K562 (cell line): ENCODE measurements at regions not wholly inside any gene's neighbourhood (a gene's known extent, or its start where the extent isn't known, plus 50 kb on each side); places are given as distances from the start of the nearest gene placed in this dataset.

Source experiments
- ATAC-seq: fragments of 200-7000 bp; cut with Tn5 transposase; 3 replicates; pipeline ENCODE4 v1.9.1; 2020; ENCODE audit warnings: moderate library complexity
- BruUV-seq: library from RNA; stranded (reverse); fragments of 400-500 nt; replicated peaks from 2 replicates; lab custom pipeline; 2021; lab: Mats Ljungman, UMichigan
- CTCF ChIA-PET: fragments of 300-600 bp; formaldehyde crosslinking; extraction: SDS; loops from one replicate; lab custom pipeline; 2021; ENCODE audit warnings: low intra/inter-chr PET ratio; lab: Yijun Ruan, JAX
- POLR2A ChIA-PET: fragments of 300-600, 350-650 bp; sonication (Branson Sonifier 250); formaldehyde crosslinking; extraction: SDS; loops from one replicate; lab custom pipeline; 2021; ENCODE audit warnings: antibody characterized with exemption, inconsistent platforms; lab: Yijun Ruan, JAX
- DNase-seq, 4 experiments: peaks; one replicate each; pipeline versions ENCODE4 v3.0.0 to v3.0.0-alpha.2; 2011 to 2018; ENCODE audit warnings: low spot score in 3 of 4, mixed read lengths in 3 of 4; ENCODE audit errors: extremely low read depth in 1 of 4
- FAIRE-seq: peaks from 2 replicates; lab custom pipeline; 2011; peaks lifted over from hg19 to GRCh38; lab: Jason Lieb, UNC
- H2AFZ ChIP-seq: 2 replicates; pipeline ENCODE4 v1.6.0; 2011; ENCODE audit warnings: low read depth, low read length, control low read depth, inconsistent platforms
- H3K27ac ChIP-seq: fragments of 200-600 bp; 3 replicates; pipeline ENCODE4 v1.8.0; 2011; ENCODE audit warnings: low read depth, mild to moderate bottlenecking, control low read depth, inconsistent platforms, low read length, moderate library complexity, mixed read lengths; ENCODE audit errors: extremely low read depth
- H3K27me3 ChIP-seq, 2 experiments: fragments of 300-600 bp in 1 of 2; 2 replicates in 1 of 2; 3 replicates in 1 of 2; pipeline versions ENCODE4 v1.6.0 to v1.8.0; 2011; ENCODE audit warnings: inconsistent platforms in 2 of 2, low read length in 2 of 2, mild to moderate bottlenecking in 1 of 2, mixed read lengths in 1 of 2, moderate library complexity in 1 of 2; ENCODE audit not compliant: control insufficient read depth in 2 of 2, insufficient read depth in 2 of 2
- H3K36me3 ChIP-seq: fragments of 300-600 bp; 3 replicates; pipeline ENCODE4 v1.8.0; 2011; ENCODE audit warnings: mild to moderate bottlenecking, low read length, inconsistent platforms; ENCODE audit not compliant: control insufficient read depth, insufficient read depth
- H3K4me1 ChIP-seq, 2 experiments: fragments of 200-600 bp in 1 of 2; replicated peaks in 1 of 2; 2 replicates in 1 of 2; 3 replicates in 1 of 2; pipeline versions ENCODE4 v1.5.1 to v1.8.0; 2011; ENCODE audit warnings: inconsistent platforms in 2 of 2, low read length in 2 of 2, mild to moderate bottlenecking in 1 of 2, mixed read lengths in 1 of 2, moderate library complexity in 1 of 2; ENCODE audit not compliant: control insufficient read depth in 2 of 2, insufficient read depth in 2 of 2
- H3K4me2 ChIP-seq: 2 replicates; pipeline ENCODE4 v1.6.1; 2011; ENCODE audit warnings: low read length, control low read depth, inconsistent platforms, mixed read lengths; ENCODE audit not compliant: insufficient read depth
- H3K4me3 ChIP-seq: fragments of 200-600 bp; sonication (generic), shearing (Covaris generic); 2 replicates; pipeline ENCODE4 v1.5.1; 2016; ENCODE audit warnings: control low read depth, inconsistent platforms
- H3K79me2 ChIP-seq: fragments of 200-600 bp; 3 replicates; pipeline ENCODE4 v1.8.0; 2011; ENCODE audit warnings: low read length, inconsistent platforms; ENCODE audit not compliant: control insufficient read depth, insufficient read depth
- H3K9ac ChIP-seq, 2 experiments: 2 replicates each; pipeline versions ENCODE4 v1.6.0 to v1.6.1; 2011; ENCODE audit warnings: low read depth in 2 of 2, low read length in 2 of 2, control low read depth in 1 of 2, inconsistent platforms in 1 of 2, mild to moderate bottlenecking in 1 of 2, mixed read lengths in 1 of 2; ENCODE audit not compliant: insufficient read depth in 1 of 2
- H3K9me1 ChIP-seq: one replicate; pipeline ENCODE4 v1.6.0; 2011; ENCODE audit warnings: inconsistent platforms, mild to moderate bottlenecking, low read length, moderate library complexity; ENCODE audit not compliant: control insufficient read depth, insufficient read depth
- H3K9me3 ChIP-seq: replicated peaks from 2 replicates; pipeline ENCODE4 v1.5.1; 2011; ENCODE audit warnings: low read depth, low read length, inconsistent platforms; ENCODE audit not compliant: control insufficient read depth, insufficient read depth
- H4K20me1 ChIP-seq: replicated peaks from 2 replicates; pipeline ENCODE4 v1.6.1; 2011; ENCODE audit warnings: low read length, inconsistent platforms, mixed read lengths; ENCODE audit not compliant: control insufficient read depth, insufficient read depth
- BRD9 ChIP-seq: fragments of 450-650 bp; IDR thresholded peaks from 2 replicates; pipeline ENCODE4 v1.6.1; 2018; ENCODE audit warnings: low read depth; ENCODE audit not compliant: partially characterized antibody
- CCAR2 ChIP-seq: fragments of 200-400 bp; formaldehyde crosslinking; IDR thresholded peaks from 2 replicates; pipeline ENCODE4 v1.6.1; 2017; ENCODE audit warnings: mild to moderate bottlenecking, low read depth, low read length
- NFATC3 ChIP-seq: fragments of 450-650 bp; IDR thresholded peaks from 2 replicates; pipeline ENCODE4 v1.6.1; 2017; ENCODE audit warnings: mild to moderate bottlenecking
- NFXL1 ChIP-seq: fragments of 450-650 bp; formaldehyde crosslinking; IDR thresholded peaks from 2 replicates; pipeline ENCODE4 v1.4.0; 2021; ENCODE audit warnings: mild to moderate bottlenecking
- ZNF165 ChIP-seq: fragments of 250-450 bp; sonication (Bioruptor Pico); IDR thresholded peaks from 2 replicates; pipeline ENCODE4 v1.4.0; 2020; ENCODE audit warnings: borderline replicate concordance
- ZNF584 ChIP-seq: fragments of 200-800 bp; sonication (Bioruptor generic); IDR thresholded peaks from 2 replicates; pipeline ENCODE4 v1.6.1; 2016; ENCODE audit warnings: low read depth, mild to moderate bottlenecking, missing genetic modification characterization, missing compliant biosample characterization
- ZNF830 ChIP-seq: fragments of 250-450 bp; sonication (Bioruptor Pico); IDR thresholded peaks from 2 replicates; pipeline ENCODE4 v1.5.0; 2021; ENCODE audit warnings: mild to moderate bottlenecking
- WGBS: fragments of 100-300 bp; shearing (Covaris generic); methylation state at CpG from one replicate; pipeline ENCODE4 v1.1.6; 2016; ENCODE audit warnings: low coverage, mixed read lengths; ENCODE audit not compliant: insufficient coverage; ENCODE audit errors: missing lambda C conversion rate; 5-methylcytosine and 5-hydroxymethylcytosine counted together
- in situ Hi-C: fragments of 300-500 bp; cut with MboI; formaldehyde crosslinking; loops from 4 replicates; pipeline ENCODE4 v1.15.0; 2018; ENCODE audit warnings: inconsistent platforms, mixed read lengths
- intact Hi-C: fragments of 100-400 bp; cut with micrococcal nuclease; formaldehyde crosslinking; loops from 2 replicates; pipeline ENCODE4 v1.14.2; 2022
- TF ChIP-seq, protein P1 (sequence below), 2 experiments: fragments of 150-350 bp in 1 of 2; IDR thresholded peaks; 2 replicates each; pipeline ENCODE4 v1.6.1; 2012 to 2016; ENCODE audit warnings: low read depth in 2 of 2, low read length in 2 of 2, mild to moderate bottlenecking in 1 of 2, moderate library complexity in 1 of 2
- TF ChIP-seq, protein P2 (sequence below): fragments of 250-450 bp; sonication (Bioruptor Pico); IDR thresholded peaks from 2 replicates; pipeline ENCODE4 v1.5.0; 2021
- TF ChIP-seq, protein P3 (sequence below): fragments of 250-450 bp; sonication (Bioruptor Pico); IDR thresholded peaks from 2 replicates; pipeline ENCODE4 v1.8.0; 2022; ENCODE audit warnings: moderate library complexity, mild to moderate bottlenecking, inconsistent platforms
- TF ChIP-seq, protein P4 (sequence below): fragments of 250-450 bp; sonication (Bioruptor Pico); IDR thresholded peaks from 2 replicates; pipeline ENCODE4 v1.8.0; 2021; ENCODE audit warnings: mild to moderate bottlenecking, moderate library complexity

DNA sequence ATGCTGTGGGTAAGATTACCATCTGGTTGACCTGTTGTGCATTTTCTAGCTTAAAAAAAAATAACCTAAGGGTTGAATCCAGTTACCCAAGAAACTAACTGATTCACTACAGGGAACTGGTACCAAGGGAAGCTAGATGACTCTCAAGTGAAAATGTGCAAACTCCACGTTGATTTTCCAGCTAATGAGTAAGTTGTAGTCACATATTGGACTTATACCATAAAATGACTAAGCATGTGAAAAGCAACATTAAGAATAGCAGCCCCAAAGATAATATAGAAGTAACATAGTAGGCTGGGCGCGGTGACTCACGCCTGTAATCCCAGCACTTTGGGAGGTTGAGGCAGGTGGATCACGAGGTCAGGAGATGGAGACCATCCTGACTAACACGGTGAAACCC, 270.9 kb downstream of the SPRY1 start (continued):
- no peak for TF ChIP-seq NFATC3
- no peak for TF ChIP-seq ZNF830
- no peak for TF ChIP-seq ZNF584 (CRISPR knock-in tag)

DNA sequence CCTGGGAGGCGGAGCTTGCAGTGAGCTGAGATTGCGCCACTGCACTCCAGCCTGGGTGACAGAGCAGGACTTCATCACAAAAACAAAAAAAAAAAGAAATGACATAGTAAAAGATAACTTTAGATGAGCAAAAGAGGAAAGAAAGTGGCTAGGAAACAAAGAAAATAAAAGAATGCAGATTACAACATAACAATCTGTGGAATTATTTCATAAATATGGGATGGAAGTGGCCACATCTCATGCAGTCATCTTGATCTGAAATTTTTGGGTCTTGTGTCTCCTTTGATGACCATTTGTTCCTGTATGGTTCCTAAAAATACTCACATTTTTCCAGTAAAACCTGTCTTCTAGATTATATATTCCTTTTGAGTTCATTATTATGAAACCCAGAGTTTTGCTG, 271.4 kb downstream of the SPRY1 start:
- no peaks in the 10 kb centered on the region for H3K9me3 ChIP-seq
- H2AFZ ChIP-seq, result no peak overlapping the region
- no TSS peak for BruUV-seq
- H3K4me2 ChIP-seq, result no peak overlapping the region
- no peaks in the 10 kb centered on the region for H3K36me3 ChIP-seq
- no peaks in the 10 kb centered on the region for H3K9me1 ChIP-seq
- no peak overlapping the region for H3K27ac ChIP-seq
- POLR2A ChIA-PET, result interaction anchor here (0.6 kb wide), 1 partner anchor 27 kb away, joined by 3 read pairs; no protein-coding TSS in a partner anchor
- TF ChIP-seq NFXL1 (CRISPR knock-in tag) (no peak), CCAR2 (no peak), ZNF165 (no peak), BRD9 (no peak)
- TF ChIP-seq, protein P1, sequence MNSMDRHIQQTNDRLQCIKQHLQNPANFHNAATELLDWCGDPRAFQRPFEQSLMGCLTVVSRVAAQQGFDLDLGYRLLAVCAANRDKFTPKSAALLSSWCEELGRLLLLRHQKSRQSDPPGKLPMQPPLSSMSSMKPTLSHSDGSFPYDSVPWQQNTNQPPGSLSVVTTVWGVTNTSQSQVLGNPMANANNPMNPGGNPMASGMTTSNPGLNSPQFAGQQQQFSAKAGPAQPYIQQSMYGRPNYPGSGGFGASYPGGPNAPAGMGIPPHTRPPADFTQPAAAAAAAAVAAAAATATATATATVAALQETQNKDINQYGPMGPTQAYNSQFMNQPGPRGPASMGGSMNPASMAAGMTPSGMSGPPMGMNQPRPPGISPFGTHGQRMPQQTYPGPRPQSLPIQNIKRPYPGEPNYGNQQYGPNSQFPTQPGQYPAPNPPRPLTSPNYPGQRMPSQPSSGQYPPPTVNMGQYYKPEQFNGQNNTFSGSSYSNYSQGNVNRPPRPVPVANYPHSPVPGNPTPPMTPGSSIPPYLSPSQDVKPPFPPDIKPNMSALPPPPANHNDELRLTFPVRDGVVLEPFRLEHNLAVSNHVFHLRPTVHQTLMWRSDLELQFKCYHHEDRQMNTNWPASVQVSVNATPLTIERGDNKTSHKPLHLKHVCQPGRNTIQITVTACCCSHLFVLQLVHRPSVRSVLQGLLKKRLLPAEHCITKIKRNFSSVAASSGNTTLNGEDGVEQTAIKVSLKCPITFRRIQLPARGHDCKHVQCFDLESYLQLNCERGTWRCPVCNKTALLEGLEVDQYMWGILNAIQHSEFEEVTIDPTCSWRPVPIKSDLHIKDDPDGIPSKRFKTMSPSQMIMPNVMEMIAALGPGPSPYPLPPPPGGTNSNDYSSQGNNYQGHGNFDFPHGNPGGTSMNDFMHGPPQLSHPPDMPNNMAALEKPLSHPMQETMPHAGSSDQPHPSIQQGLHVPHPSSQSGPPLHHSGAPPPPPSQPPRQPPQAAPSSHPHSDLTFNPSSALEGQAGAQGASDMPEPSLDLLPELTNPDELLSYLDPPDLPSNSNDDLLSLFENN (IDR thresholded peaks at IDR 0.05; ENCODE audit: low read depth in 2 of 2, low read length in 2 of 2), result no peak
- TF ChIP-seq, protein P2, sequence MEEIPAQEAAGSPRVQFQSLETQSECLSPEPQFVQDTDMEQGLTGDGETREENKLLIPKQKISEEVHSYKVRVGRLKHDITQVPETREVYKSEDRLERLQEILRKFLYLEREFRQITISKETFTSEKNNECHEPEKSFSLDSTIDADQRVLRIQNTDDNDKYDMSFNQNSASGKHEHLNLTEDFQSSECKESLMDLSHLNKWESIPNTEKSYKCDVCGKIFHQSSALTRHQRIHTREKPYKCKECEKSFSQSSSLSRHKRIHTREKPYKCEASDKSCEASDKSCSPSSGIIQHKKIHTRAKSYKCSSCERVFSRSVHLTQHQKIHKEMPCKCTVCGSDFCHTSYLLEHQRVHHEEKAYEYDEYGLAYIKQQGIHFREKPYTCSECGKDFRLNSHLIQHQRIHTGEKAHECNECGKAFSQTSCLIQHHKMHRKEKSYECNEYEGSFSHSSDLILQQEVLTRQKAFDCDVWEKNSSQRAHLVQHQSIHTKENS (CRISPR knock-in tag), result no peak
- TF ChIP-seq, protein P3, sequence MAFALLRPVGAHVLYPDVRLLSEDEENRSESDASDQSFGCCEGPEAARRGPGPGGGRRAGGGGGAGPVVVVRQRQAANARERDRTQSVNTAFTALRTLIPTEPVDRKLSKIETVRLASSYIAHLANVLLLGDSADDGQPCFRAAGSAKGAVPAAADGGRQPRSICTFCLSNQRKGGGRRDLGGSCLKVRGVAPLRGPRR, result no peak
- TF ChIP-seq, protein P4, sequence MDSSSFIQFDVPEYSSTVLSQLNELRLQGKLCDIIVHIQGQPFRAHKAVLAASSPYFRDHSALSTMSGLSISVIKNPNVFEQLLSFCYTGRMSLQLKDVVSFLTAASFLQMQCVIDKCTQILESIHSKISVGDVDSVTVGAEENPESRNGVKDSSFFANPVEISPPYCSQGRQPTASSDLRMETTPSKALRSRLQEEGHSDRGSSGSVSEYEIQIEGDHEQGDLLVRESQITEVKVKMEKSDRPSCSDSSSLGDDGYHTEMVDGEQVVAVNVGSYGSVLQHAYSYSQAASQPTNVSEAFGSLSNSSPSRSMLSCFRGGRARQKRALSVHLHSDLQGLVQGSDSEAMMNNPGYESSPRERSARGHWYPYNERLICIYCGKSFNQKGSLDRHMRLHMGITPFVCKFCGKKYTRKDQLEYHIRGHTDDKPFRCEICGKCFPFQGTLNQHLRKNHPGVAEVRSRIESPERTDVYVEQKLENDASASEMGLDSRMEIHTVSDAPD (CRISPR knock-in tag), result no peak
- TF ChIP-seq, all 486 proteins: peak for 0
- CTCF ChIA-PET, result no interaction called here
- H4K20me1 ChIP-seq, result no peaks in the 10 kb centered on the region
- H3K4me1 ChIP-seq, result no peaks in the 10 kb centered on the region
- DNase-seq (no peak), ATAC-seq (no peak), FAIRE-seq (no peak)
- no peaks in the 10 kb centered on the region for H3K79me2 ChIP-seq
- WGBS, result 0% methylated on average over 2 of the region's 2 CpGs
- intact Hi-C loops, result loop anchor here (10.0 kb wide), 1 partner anchor 1063 kb away; no protein-coding TSS in a partner anchor
- no peak overlapping the region for H3K9ac ChIP-seq
- H3K27me3 ChIP-seq, result 0 out of 5 replicates have a peak, but pooled peaks cover 0 to 4% of the 10 kb centered on the region in 2 experiments
- H3K4me3 ChIP-seq, result no peak overlapping the region
- in situ Hi-C loops, result no loop called here
